ENCODE measurements at regions not wholly inside any gene's neighbourhood (a gene's known extent, or its start where the extent isn't known, plus 50 kb on each side); places are given as distances from the start of the nearest gene placed in this dataset.

- TF ChIP-seq MAX (IDR thresholded peaks at IDR 0.05), result no peak
These were observed 187.1 kb downstream of the LMO4 start (continued) for GRCh38 chr1:87515781-87516180.

- no peaks in the 10 kb centered on the region for H3K4me1 ChIP-seq (ENCODE audit: control insufficient read depth in 4 of 4, insufficient read depth in 4 of 4, low read length in 3 of 4)
- TF ChIP-seq FOXA2 (IDR thresholded peaks at IDR 0.05), result no peak
- TF ChIP-seq HNF4A (conservative IDR thresholded peaks at IDR 0.05), result no peak
- no peak for TF ChIP-seq RXRA (IDR thresholded peaks at IDR 0.05)
- TF ChIP-seq, protein P1, sequence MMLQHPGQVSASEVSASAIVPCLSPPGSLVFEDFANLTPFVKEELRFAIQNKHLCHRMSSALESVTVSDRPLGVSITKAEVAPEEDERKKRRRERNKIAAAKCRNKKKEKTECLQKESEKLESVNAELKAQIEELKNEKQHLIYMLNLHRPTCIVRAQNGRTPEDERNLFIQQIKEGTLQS (IDR thresholded peaks at IDR 0.05), result no peak
- TF ChIP-seq, protein P2, sequence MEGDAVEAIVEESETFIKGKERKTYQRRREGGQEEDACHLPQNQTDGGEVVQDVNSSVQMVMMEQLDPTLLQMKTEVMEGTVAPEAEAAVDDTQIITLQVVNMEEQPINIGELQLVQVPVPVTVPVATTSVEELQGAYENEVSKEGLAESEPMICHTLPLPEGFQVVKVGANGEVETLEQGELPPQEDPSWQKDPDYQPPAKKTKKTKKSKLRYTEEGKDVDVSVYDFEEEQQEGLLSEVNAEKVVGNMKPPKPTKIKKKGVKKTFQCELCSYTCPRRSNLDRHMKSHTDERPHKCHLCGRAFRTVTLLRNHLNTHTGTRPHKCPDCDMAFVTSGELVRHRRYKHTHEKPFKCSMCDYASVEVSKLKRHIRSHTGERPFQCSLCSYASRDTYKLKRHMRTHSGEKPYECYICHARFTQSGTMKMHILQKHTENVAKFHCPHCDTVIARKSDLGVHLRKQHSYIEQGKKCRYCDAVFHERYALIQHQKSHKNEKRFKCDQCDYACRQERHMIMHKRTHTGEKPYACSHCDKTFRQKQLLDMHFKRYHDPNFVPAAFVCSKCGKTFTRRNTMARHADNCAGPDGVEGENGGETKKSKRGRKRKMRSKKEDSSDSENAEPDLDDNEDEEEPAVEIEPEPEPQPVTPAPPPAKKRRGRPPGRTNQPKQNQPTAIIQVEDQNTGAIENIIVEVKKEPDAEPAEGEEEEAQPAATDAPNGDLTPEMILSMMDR (IDR thresholded peaks at IDR 0.05; ENCODE audit: low read depth, low read length, missing input control), result no peak
- no peak for TF ChIP-seq FOXA1 (IDR thresholded peaks at IDR 0.05)
- TF ChIP-seq SP1 (IDR thresholded peaks at IDR 0.05), result no peak
- TF ChIP-seq TAF1 (conservative IDR thresholded peaks at IDR 0.05), result no peak
- no peak for TF ChIP-seq GABPA (IDR thresholded peaks at IDR 0.05 in 1 of 2, conservative IDR thresholded peaks at IDR 0.05 in 1 of 2)
- no peak overlapping the region for H3K4me3 ChIP-seq (ENCODE audit: low read depth in 1 of 3, low read length in 3 of 3)
- peaks cover 0 to 1% (median 0%) of the 10 kb centered on the region in 4 donors for H3K36me3 ChIP-seq (ENCODE audit: control insufficient read depth in 4 of 4, insufficient read depth in 3 of 4, low read depth in 1 of 4, low read length in 3 of 4)
- WGBS, result 88% methylated on average over 2 of the region's 2 CpGs
- DNase-seq (ENCODE audit: low spot score), result no peak
- no peak overlapping the region for H3K9ac ChIP-seq (ENCODE audit: low read depth in 1 of 2, low read length in 2 of 2)
- H3K27ac ChIP-seq (ENCODE audit: low read depth in 1 of 2, low read length in 2 of 2), result no peak overlapping the region
- no peaks in the 10 kb centered on the region for H3K27me3 ChIP-seq (ENCODE audit: control insufficient read depth in 4 of 4, insufficient read depth in 4 of 4, low read length in 3 of 4)
- no peaks in the 10 kb centered on the region for H3K9me3 ChIP-seq (ENCODE audit: control insufficient read depth in 4 of 4, low read length in 3 of 4)
These were observed 190.1 kb downstream of the LMO4 start for GRCh38 chr1:87518794-87519193.

DNA sequence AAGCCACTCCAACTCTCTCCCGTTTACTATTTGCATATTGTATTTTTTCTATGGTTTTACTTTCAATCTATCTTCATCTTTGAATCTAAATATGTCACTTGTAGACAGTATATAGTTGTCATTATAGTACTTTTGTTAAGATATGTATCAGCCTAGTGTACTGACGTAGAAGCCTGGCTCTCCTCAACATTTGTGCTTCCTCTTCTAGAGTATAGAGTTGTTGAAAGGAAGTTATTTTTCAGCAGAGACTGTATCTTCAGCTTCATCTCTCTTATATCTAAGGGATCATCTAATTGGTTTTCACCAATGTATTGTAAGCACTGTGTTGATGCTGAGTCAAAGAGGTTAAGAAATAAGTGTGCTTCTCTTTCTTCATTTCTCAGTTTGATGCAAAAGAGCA is 192.8 kb downstream of the LMO4 start:
- Histone ChIP-seq H3K9me3 (ENCODE audit: control insufficient read depth in 4 of 4, low read length in 3 of 4) (no peaks in the 10 kb centered on the region), H3K27ac (ENCODE audit: low read depth in 1 of 2, low read length in 2 of 2) (no peak overlapping the region), H3K27me3 (ENCODE audit: control insufficient read depth in 4 of 4, insufficient read depth in 4 of 4, low read length in 3 of 4) (no peaks in the 10 kb centered on the region), H3K36me3 (ENCODE audit: control insufficient read depth in 4 of 4, insufficient read depth in 3 of 4, low read depth in 1 of 4, low read length in 3 of 4) (peaks cover 0 to 1% (median 0%) of the 10 kb centered on the region in 4 donors), H3K9ac (ENCODE audit: low read depth in 1 of 2, low read length in 2 of 2) (no peak overlapping the region), H3K4me1 (ENCODE audit: control insufficient read depth in 4 of 4, insufficient read depth in 4 of 4, low read length in 3 of 4) (no peaks in the 10 kb centered on the region), H3K4me3 (ENCODE audit: low read depth in 1 of 3, low read length in 3 of 3) (no peak overlapping the region)
- no peak for DNase-seq (ENCODE audit: low spot score)
- WGBS, result 91% methylated on average over 2 of the region's 2 CpGs
- TF ChIP-seq FOXA2 (IDR thresholded peaks at IDR 0.05) (no peak), RXRA (IDR thresholded peaks at IDR 0.05) (no peak), MAX (IDR thresholded peaks at IDR 0.05) (no peak), TAF1 (conservative IDR thresholded peaks at IDR 0.05) (no peak), HNF4G (IDR thresholded peaks at IDR 0.05) (no peak)

DNA sequence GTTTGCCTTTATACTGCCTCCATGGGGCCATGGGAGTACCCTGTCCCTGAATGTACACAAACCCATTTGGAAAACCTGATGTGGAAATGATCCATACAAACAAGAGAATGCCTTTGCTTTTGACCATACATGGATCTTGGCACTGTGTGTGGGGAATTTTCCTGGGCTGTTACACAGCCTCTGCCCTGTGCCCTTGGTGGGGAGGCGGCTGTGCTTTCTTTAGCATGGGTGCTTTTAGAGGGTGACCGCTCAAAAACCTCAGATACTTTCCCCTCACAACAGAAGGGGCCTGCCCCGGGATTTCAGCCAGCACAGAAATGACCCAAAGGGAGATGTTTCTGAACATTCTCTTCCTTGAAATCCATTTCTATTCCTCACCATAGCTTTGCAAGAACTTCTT is 194.8 kb downstream of the LMO4 start:
- no peak for DNase-seq (ENCODE audit: low spot score)
- 78% methylated on average over 3 of the region's 3 CpGs for WGBS
- Histone ChIP-seq H3K4me3 (ENCODE audit: low read depth in 1 of 3, low read length in 3 of 3) (no peak overlapping the region), H3K27me3 (ENCODE audit: control insufficient read depth in 4 of 4, insufficient read depth in 4 of 4, low read length in 3 of 4) (no peaks in the 10 kb centered on the region), H3K4me1 (ENCODE audit: control insufficient read depth in 4 of 4, insufficient read depth in 4 of 4, low read length in 3 of 4) (no peaks in the 10 kb centered on the region), H3K27ac (ENCODE audit: low read depth in 1 of 2, low read length in 2 of 2) (no peak overlapping the region), H3K9ac (ENCODE audit: low read depth in 1 of 2, low read length in 2 of 2) (no peak overlapping the region), H3K36me3 (ENCODE audit: control insufficient read depth in 4 of 4, insufficient read depth in 3 of 4, low read depth in 1 of 4, low read length in 3 of 4) (no peaks in the 10 kb centered on the region), H3K9me3 (ENCODE audit: control insufficient read depth in 4 of 4, low read length in 3 of 4) (no peaks in the 10 kb centered on the region)
- no peak for TF ChIP-seq RXRA (IDR thresholded peaks at IDR 0.05)
- no peak for TF ChIP-seq HNF4G (IDR thresholded peaks at IDR 0.05)
- TF ChIP-seq, protein P1 (IDR thresholded peaks at IDR 0.05), result no peak
- TF ChIP-seq YY1 (IDR thresholded peaks at IDR 0.05), result no peak
- TF ChIP-seq, protein P3, sequence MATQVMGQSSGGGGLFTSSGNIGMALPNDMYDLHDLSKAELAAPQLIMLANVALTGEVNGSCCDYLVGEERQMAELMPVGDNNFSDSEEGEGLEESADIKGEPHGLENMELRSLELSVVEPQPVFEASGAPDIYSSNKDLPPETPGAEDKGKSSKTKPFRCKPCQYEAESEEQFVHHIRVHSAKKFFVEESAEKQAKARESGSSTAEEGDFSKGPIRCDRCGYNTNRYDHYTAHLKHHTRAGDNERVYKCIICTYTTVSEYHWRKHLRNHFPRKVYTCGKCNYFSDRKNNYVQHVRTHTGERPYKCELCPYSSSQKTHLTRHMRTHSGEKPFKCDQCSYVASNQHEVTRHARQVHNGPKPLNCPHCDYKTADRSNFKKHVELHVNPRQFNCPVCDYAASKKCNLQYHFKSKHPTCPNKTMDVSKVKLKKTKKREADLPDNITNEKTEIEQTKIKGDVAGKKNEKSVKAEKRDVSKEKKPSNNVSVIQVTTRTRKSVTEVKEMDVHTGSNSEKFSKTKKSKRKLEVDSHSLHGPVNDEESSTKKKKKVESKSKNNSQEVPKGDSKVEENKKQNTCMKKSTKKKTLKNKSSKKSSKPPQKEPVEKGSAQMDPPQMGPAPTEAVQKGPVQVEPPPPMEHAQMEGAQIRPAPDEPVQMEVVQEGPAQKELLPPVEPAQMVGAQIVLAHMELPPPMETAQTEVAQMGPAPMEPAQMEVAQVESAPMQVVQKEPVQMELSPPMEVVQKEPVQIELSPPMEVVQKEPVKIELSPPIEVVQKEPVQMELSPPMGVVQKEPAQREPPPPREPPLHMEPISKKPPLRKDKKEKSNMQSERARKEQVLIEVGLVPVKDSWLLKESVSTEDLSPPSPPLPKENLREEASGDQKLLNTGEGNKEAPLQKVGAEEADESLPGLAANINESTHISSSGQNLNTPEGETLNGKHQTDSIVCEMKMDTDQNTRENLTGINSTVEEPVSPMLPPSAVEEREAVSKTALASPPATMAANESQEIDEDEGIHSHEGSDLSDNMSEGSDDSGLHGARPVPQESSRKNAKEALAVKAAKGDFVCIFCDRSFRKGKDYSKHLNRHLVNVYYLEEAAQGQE (IDR thresholded peaks at IDR 0.05), result no peak
- TF ChIP-seq MAX (IDR thresholded peaks at IDR 0.05), result no peak
- no peak for TF ChIP-seq RAD21 (IDR thresholded peaks at IDR 0.05)
- no peak for TF ChIP-seq NR2F2 (IDR thresholded peaks at IDR 0.05)
- no peak for TF ChIP-seq EGR1 (IDR thresholded peaks at IDR 0.05; ENCODE audit: low read depth in 2 of 2)
- TF ChIP-seq FOXA1 (IDR thresholded peaks at IDR 0.05), result no peak
- TF ChIP-seq TAF1 (conservative IDR thresholded peaks at IDR 0.05), result no peak
- TF ChIP-seq GABPA (IDR thresholded peaks at IDR 0.05 in 1 of 2, conservative IDR thresholded peaks at IDR 0.05 in 1 of 2), result no peak
- no peak for TF ChIP-seq SP1 (IDR thresholded peaks at IDR 0.05)
